VCaP (cell line): ENCODE measurements at regions not wholly inside any gene's neighbourhood (a gene's known extent, or its start where the extent isn't known, plus 50 kb on each side); places are given as distances from the start of the nearest gene placed in this dataset.
A peak's percentile ranks its signal among the peaks of the same experiment; 100 is the strongest.

Experiments used
- H3K27ac ChIP-seq: fragments of 450-650 bp; 2 replicates; pipeline ENCODE4 v1.5.1; 2017
- CTCF ChIP-seq: fragments of 450-650 bp; conservative IDR thresholded peaks from 2 replicates; pipeline ENCODE4 v1.5.1; 2017; ENCODE audit warnings: mild to moderate bottlenecking, moderate library complexity

GRCh38 chr5:148898413-148899075 is 72.1 kb downstream of the ADRB2 start:
- no peak for TF ChIP-seq CTCF
- H3K27ac ChIP-seq, result no peak overlapping the region

GRCh38 chr5:148899993-148900392 is 73.6 kb downstream of the ADRB2 start:
- no peak for TF ChIP-seq CTCF

GRCh38 chr5:148902478-148902877 is 76.1 kb downstream of the ADRB2 start:
- peak overlapping the region; percentile 95; the same call in 1 of the 2 replicates for H3K27ac ChIP-seq
- TF ChIP-seq CTCF, result no peak

More at GRCh38 chr5:148899993-148900392, 73.6 kb downstream of the ADRB2 start:
- H3K27ac ChIP-seq, result no peak overlapping the region

- TF ChIP-seq CTCF, result no peak
- H3K27ac ChIP-seq, result peak overlapping the region; percentile 95
These were observed 77.2 kb downstream of the ADRB2 start for GRCh38 chr5:148903587-148903986.

GRCh38 chr5:148904440-148904839 is 78.0 kb downstream of the ADRB2 start:
- TF ChIP-seq CTCF, result no peak
- H3K27ac ChIP-seq, result peak overlapping the region; percentile 95

- TF ChIP-seq CTCF, result no peak
- peak overlapping the region; percentile 95 for H3K27ac ChIP-seq
These were observed 79.1 kb downstream of the ADRB2 start for GRCh38 chr5:148905541-148905940.

GRCh38 chr5:148906968-148907367 is 80.6 kb downstream of the ADRB2 start:
- peak overlapping the region; percentile 95 for H3K27ac ChIP-seq

More at GRCh38 chr5:148906968-148907367, 80.6 kb downstream of the ADRB2 start:
- no peak for TF ChIP-seq CTCF
